Lung (tissue), 11 donors: ENCODE measurements at regions not wholly inside any gene's neighbourhood (a gene's known extent, or its start where the extent isn't known, plus 50 kb on each side); places are given as distances from the start of the nearest gene placed in this dataset.

Experiments
- ATAC-seq: fragments of 200-7000 bp; cut with Tn5 transposase; one replicate; pipeline ENCODE4 v1.9.1; 2020; ENCODE audit warnings: moderate number of reproducible peaks; ENCODE audit not compliant: insufficient read depth, low FRiP score
- DNase-seq, 3 donors: peaks; one replicate each; pipeline ENCODE4 v3.0.0-alpha.2; 2013 to 2017
- H3K27ac ChIP-seq, 2 donors: one replicate each; pipeline ENCODE4 v1.5.1; 2013; ENCODE audit warnings: mild to moderate bottlenecking in 2 of 2, moderate library complexity in 2 of 2, control low read depth in 1 of 2, inconsistent platforms in 1 of 2, low read depth in 1 of 2, low read length in 1 of 2
- H3K27me3 ChIP-seq, 3 donors: one replicate each; pipeline ENCODE4 v1.5.1; 2013; ENCODE audit warnings: low read length in 2 of 3; ENCODE audit not compliant: control insufficient read depth in 3 of 3, insufficient read depth in 3 of 3
- H3K36me3 ChIP-seq, 4 donors: one replicate each; pipeline ENCODE4 v1.5.1; 2013; ENCODE audit warnings: low read length in 4 of 4, mild to moderate bottlenecking in 1 of 4, moderate library complexity in 1 of 4; ENCODE audit not compliant: control insufficient read depth in 4 of 4, insufficient read depth in 4 of 4
- H3K4me1 ChIP-seq, 5 donors: one replicate each; pipeline ENCODE4 v1.5.1; 2013; ENCODE audit warnings: low read length in 5 of 5, mild to moderate bottlenecking in 2 of 5, moderate library complexity in 1 of 5; ENCODE audit not compliant: control insufficient read depth in 5 of 5, insufficient read depth in 5 of 5
- H3K4me3 ChIP-seq: one replicate; pipeline ENCODE4 v1.5.1; 2013; ENCODE audit warnings: mild to moderate bottlenecking, control low read depth, moderate library complexity
- H3K9ac ChIP-seq, 2 donors: one replicate each; pipeline ENCODE4 v1.5.1; 2013; ENCODE audit warnings: low read length in 2 of 2, control low read depth in 1 of 2; ENCODE audit not compliant: insufficient read depth in 1 of 2
- H3K9me3 ChIP-seq, 4 donors: one replicate each; pipeline ENCODE4 v1.5.1; 2013; ENCODE audit warnings: low read length in 3 of 4, mild to moderate bottlenecking in 1 of 4, moderate library complexity in 1 of 4; ENCODE audit not compliant: control insufficient read depth in 4 of 4, insufficient read depth in 3 of 4
- WGBS, 2 donors: extraction: QIAGEN DNeasy Blood & Tissue Kit; methylation state at CpG; one replicate each; pipeline ENCODE4 v1.1.7; 2013; 5-methylcytosine and 5-hydroxymethylcytosine counted together
- TF ChIP-seq, protein P1 (sequence below): IDR thresholded peaks from 2 replicates; pipeline ENCODE4 v1.5.1; 2012; ENCODE audit warnings: mild to moderate bottlenecking; ENCODE audit errors: control extremely low read depth, extremely low read depth
- donor health status: control.
- donor health status: control.
- donor health status: Bipolar disorder and iron deficiency.
- donor health status: healthy.
- donor health status: DM: yes; HTN: yes; CAD: no.

DNA sequence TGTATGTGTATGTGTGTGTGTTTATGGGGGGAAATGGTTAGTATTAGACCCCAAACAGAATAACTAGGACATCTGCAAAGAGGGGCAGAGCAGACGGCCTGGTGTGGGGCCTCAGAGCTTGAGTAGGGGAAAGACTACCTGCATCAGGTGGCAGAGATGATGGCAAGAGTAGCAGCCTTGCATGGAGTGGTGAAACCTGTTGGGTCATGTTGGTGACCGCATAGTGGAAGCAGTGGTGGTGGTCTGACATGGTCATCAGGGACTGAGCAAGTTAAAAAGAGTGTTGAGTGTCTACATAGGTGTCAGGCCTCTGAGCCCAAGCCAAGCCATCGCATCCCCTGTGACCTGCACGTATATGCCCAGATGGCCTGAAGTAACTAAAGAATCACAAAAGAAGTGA is 153.2 kb downstream of the FGF10 start:
- Histone ChIP-seq H3K27ac (no peak overlapping the region), H3K4me3 (no peak overlapping the region), H3K36me3 (no peaks in the 10 kb centered on the region), H3K9ac (no peak overlapping the region), H3K4me1 (no peaks in the 10 kb centered on the region), H3K27me3 (no peaks in the 10 kb centered on the region), H3K9me3 (peaks cover 0 to 2% (median 0%) of the 10 kb centered on the region in 4 donors)
- DNase-seq (no peak), ATAC-seq (no peak)
- 77 to 91% methylated on average over 4 of the region's 4 CpGs for WGBS, 2 donors
- TF ChIP-seq, protein P1, sequence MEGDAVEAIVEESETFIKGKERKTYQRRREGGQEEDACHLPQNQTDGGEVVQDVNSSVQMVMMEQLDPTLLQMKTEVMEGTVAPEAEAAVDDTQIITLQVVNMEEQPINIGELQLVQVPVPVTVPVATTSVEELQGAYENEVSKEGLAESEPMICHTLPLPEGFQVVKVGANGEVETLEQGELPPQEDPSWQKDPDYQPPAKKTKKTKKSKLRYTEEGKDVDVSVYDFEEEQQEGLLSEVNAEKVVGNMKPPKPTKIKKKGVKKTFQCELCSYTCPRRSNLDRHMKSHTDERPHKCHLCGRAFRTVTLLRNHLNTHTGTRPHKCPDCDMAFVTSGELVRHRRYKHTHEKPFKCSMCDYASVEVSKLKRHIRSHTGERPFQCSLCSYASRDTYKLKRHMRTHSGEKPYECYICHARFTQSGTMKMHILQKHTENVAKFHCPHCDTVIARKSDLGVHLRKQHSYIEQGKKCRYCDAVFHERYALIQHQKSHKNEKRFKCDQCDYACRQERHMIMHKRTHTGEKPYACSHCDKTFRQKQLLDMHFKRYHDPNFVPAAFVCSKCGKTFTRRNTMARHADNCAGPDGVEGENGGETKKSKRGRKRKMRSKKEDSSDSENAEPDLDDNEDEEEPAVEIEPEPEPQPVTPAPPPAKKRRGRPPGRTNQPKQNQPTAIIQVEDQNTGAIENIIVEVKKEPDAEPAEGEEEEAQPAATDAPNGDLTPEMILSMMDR = no peak

DNA sequence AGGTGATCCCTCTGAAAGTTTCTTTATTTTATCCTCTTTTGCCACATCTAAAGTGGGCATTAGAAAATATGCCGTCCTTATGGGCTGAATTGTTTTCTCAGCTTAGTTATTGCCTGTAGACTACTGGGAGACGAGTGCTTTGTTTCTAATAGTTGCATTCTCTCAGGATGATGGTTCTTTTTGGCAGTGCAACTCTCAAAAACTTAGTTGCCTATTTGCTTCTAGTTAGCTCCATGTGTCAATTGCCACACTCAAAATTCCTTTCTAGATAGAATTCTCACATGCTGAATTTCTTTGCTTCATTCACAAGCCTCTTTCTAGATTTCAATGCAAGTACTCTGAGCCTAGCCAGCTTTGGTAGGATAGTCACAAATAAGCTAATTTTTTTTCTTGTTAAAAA is 155.5 kb downstream of the FGF10 start:
- 83 to 90% methylated on average over 2 of the region's 2 CpGs for WGBS, 2 donors
- H3K4me3 ChIP-seq = no peak overlapping the region
- DNase-seq = no peak
- ATAC-seq = no peak
- H3K27ac ChIP-seq = no peak overlapping the region
- H3K27me3 ChIP-seq = no peaks in the 10 kb centered on the region
- peaks cover 0 to 2% (median 0%) of the 10 kb centered on the region in 4 donors for H3K9me3 ChIP-seq
- no peak overlapping the region for H3K9ac ChIP-seq
- TF ChIP-seq, protein P1 = no peak
- H3K4me1 ChIP-seq = no peaks in the 10 kb centered on the region
- no peaks in the 10 kb centered on the region for H3K36me3 ChIP-seq

DNA sequence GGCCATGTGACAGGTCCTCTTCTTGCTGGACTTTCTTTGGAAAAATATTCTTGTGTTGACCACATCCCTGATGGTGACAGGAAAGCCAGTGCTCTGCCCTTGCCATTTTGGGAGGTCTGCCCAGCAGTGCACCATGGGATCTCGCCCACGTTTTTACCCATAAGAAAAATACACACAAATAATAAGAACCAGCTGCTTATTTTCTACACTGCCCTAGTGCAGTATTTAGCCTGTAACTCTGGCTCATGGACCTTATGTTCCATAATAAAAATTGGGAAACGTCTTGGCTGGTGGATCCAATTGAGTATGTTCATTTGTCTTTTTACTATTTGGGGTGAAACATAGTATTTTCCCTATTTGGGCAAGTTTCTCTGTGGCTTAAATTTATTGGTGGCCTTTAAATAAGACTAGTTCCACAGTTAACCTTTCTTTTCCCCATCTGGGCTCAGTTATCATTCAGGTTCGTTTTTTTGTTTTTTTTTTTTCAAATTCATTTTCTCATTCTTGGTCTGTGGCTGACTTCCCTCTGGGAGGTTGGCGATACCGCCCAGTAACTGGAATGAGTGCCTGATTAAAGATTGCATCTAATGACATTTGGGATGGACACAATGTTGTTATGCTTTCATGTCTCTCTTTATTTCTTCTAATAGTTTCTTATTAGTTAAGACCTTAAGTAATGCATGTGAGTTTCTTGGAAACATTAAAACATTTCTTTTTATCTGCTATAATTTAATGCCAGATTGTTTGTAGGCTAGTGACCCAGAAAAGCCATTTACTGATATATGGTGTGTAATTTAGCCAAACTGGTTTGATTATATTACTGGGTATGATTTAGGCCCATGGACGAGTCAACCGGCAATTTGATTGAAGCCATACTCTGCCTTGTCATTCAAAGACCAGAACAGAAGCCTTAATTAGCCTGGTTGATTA is 163.7 kb downstream of the FGF10 start:
- H3K36me3 ChIP-seq = no peaks in the 10 kb centered on the region
- DNase-seq (no peak), ATAC-seq (no peak)
- no peaks in the 10 kb centered on the region for H3K4me1 ChIP-seq
- WGBS, 2 donors = 79 to 84% methylated on average over 8 of the region's 8 CpGs
- no peaks in the 10 kb centered on the region for H3K9me3 ChIP-seq
- TF ChIP-seq, protein P1 = no peak
- H3K27me3 ChIP-seq = no peaks in the 10 kb centered on the region
- no peak overlapping the region for H3K27ac ChIP-seq
- no peak overlapping the region for H3K9ac ChIP-seq
- no peak overlapping the region for H3K4me3 ChIP-seq
